CD4-positive, alpha-beta T cell treated with Interleukin-4 for 4 hours (primary cell): ENCODE measurements at regions not wholly inside any gene's neighbourhood (a gene's known extent, or its start where the extent isn't known, plus 50 kb on each side); places are given as distances from the start of the nearest gene placed in this dataset.

Experiments used
- DNase-seq: peaks from one replicate; pipeline ENCODE4 v3.0.0-alpha.2; 2020

DNA sequence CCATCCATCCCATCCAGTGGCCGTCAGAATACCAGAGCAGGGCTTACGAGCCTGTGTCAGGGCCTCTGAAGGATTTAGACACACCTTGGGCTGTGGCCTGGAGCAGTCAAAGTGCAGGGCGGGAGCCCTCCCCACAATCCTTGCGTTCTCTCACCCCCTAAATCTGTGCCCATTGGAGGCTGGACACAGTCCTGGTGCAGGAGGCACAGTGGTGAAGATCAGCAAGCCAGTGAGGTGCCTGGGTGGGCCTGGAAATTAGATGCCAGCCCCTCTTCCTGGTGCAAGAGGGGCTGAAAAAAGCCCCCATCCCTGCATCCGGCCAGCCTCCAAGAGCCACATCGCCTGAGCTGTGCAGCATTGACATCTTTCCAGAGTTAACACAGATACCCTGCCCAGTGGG, 1045.8 kb downstream of the TBC1D22A start:
- DNase-seq, result no peak

DNA sequence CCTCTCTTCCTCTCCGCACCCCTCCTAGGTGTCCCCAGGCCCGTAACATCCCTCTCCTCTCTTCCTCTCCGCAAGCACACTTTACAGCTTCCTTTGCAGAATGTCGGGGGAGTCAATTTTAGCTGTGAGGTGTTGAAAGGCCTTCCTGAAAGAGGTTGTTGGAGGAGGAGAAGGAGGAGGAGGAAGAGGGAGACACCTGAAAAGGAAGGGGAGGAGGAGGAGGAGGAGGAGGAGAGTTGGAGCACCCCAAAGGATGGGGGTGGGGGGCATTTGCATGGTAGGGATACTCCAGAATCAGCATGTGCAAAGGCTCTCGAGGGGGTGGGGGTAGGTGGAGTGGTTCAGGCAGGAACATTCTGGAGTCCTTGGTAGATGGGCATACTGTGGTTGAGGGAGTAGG, 1045.1 kb downstream of the TBC1D22A start:
- no peak for DNase-seq

DNA sequence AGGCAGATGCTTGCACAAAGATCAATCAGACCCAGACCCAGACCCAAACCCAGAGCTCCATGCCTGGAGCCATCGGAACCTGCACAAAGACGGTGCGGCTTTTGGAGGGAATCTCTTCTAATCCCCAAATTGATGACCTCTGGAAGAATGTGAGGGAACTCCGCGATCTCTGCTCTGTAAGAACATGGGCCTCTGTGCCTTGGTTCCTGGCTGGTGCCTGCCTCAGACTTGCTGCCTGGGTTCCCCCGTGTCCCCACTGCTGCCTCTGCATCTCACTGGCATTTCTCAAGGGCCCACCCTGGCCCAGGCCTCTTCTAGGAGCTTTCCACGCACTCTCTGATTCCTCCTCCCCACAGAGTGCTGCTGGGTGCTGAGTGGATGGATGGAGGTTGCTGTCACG, 1044.4 kb downstream of the TBC1D22A start:
- no peak for DNase-seq

DNA sequence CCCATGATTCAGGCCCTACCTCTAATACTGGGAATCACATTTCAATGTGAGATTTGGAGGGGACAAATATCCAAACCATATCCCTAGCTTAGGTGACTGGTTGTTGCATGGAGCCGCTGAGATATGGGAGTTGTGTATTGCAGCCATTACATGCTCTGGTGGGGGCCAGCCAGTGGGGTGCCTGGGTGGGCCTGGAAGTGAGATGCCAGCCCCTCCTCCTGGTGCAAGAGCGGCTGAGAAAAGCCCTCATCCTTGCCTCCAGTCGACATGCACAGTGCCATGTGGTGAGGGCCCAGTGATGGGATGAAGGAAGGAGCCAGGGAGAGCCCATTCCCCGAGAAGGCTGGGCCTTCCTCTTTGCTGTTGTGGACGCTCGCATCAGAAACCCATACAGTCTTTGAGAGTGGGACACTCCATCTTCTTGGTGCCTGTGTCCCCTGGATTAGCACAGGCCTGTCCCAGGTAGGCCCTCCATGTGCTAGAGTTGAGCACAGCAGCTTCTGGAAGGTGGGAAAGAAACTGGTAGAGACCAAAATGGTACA, 1043.0 kb downstream of the TBC1D22A start:
- no peak for DNase-seq

DNA sequence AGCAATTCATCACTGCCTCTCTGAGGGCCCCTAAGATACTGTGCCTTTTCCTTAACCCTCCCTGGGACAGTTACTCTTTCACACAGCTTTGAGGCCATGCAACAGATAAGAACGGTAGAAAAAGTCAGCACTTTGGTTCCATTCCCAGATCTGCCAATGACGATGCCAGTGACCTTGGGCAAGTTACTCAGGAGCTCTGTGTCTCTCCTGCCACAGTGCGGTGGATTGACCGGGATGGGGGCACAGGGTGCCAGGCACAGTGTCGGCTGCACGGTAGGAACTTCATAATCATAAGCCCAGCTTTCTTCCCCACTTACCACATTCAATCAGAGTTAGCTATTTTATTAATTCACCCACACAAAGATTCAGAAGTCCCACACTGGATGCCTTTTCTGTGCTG, 1041.8 kb downstream of the TBC1D22A start:
- no peak for DNase-seq

DNA sequence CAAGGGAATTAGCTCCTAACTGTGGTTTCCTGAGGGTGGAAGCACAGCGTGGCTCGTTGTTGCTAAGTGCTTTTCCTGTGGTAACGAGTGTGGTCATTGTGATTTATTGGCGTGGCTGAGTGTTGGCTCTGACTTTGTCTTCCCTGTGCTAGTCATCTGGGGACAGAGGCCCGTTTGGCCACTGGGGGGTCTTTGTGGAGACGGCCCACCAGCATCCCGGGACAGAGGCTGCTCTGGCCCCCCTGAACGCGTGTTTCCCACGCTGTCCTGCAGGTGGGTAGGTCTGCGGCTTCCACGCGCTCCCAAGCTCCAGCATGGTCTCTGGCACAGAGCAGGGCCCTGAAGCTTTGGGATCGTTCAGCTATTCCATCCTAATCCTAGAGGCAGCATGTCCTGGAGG, 1040.0 kb downstream of the TBC1D22A start:
- no peak for DNase-seq

DNA sequence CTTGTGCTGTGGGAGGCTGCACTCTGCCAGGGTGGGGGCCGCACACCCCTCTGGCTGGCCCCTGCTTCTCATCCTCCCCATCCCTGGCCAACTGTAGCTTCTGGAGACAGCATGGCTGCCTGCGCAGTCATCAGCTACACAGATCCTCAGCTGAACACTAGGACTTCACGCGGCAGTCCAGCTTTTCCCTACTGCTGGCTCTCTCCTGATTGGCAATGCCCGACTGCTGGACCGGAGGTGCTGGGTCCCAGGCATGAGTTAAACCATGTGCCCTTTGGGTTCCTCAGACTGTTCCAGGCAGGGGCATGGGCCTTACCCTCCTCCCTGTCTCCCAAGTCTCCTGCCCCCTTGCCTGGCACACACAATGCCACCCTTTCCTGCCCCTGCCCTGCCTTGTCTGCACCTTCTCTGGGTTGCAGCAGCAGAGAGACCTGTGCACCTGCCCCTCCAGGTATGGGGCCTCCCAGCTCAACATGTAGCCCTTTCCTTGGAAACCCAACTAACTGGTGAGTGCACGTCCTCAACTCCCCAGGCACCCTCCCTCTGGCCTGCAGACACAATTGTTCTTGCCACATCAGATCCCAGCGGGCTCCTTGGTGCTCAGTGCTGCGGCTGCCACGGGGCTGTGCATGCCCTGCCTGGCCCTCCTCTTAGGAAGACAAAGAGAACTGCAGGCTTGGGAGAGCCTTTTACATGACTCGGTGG, 1039.2 kb downstream of the TBC1D22A start:
- DNase-seq, result no peak

DNA sequence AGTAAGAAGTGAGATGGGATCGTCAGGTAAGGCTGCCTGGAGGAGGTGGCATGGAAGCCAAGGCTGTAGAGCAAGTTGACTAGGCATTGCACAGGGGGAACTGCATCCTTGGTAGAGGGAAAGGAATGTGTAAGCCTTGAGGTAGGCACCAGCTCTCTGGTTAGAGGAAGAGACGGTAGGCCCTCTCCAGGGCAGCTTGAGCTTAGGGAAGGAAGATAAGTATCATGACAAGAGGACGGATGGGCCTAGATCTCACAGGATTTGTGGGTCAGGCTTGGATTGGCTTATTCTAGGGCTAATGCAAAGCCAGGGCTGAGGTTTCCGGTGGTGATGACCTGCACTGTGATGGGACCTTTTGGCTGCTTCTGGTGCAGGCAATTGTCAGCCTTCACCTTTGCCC, 1035.8 kb downstream of the TBC1D22A start:
- DNase-seq, result no peak

DNA sequence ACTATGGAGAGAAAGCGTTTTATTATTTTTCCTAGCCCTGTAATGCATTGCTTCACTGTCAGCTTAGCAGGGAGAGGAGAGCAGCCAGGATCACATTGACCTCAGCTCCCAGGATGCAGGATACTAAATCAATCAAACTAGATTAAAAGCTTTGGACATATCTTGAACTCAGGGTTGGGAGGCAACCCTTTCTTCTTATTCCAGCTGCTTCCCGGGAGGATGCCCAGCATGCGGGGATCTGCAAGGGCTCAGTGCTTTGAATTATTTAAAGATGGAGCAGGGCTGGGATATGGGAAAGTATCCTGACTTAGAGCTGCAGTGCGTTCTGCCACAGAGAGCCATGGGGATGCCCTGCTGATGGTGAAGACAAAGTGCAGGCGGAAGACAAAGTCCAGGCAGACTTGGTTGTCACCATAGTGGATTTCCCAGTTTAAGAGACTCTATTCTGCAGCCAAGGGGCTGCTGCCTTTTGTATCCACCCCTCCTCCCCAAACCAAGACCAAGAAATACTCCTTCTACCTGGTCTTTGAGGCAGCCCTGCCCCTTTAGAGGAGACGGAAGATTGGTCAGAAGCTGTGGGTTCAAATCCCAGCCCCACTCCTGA, 1035.0 kb downstream of the TBC1D22A start:
- DNase-seq, result no peak

DNA sequence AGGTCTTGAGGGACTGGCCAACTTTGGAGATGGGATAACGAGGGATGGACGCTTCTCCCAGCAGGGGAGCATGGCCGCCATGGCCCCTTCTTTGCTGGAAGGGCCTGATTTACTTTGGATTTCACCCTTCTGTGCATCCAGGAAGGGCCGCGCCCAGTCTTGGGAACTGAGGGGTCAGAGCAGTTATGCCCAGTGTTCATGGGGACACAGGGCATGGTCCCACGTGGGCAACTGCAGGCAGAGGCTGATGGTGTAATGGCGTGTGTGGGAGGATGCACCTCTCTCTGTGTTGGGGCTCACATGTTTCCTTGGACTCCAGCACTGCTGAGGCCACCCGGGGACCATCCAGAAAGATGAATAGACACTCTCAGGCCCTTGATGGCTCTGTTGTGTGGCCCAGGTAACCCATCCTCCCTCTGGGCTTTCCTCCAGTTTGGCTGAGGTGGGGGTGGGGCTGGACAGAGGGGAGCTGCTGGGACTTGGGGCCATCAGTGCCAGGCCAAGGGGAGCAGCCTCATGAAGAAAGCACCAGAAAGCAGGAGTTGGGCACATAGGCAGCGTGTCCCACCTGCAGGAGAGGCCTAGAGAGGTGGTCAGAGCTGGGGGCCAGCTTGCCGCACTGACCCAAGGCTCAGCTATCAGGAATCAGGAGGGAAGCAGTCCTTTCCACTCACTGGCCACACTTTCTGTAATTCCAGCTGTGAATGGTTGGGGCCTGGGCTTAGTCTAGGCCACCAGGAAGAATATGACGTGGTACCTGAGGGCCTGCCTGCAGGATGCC, 1033.9 kb downstream of the TBC1D22A start:
- no peak for DNase-seq

DNA sequence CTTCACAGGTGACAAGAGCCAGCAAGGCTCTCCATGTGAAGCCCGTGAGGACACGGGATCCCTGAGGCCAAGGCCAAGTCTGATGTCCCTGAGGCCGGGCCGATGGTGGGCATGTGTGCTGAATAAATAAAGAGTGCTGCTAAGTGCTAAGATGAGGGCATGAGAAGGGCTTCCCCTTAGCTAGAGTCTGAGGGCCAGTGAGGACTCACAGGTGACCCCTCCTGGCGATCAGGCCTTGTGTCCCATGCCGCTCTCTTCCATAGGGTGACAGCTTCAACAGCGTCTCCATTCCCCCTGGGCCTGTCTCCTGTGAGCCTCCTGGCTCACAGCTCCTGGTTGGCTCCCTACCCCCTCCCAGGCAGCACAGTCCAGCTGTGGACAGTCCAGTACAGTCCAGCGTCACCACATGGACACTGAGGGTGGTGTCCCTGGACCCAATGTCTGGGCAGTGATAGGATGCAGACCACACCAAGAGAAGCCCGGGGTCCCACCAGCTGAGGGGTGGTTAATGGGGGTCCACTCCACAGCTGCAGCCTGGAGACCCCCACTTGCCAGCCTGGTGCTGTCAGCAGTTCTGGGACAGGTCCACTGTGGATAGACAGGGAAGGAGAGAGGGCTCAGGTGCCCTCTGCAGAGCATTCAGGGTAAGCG, 1033.2 kb downstream of the TBC1D22A start:
- no peak for DNase-seq

DNA sequence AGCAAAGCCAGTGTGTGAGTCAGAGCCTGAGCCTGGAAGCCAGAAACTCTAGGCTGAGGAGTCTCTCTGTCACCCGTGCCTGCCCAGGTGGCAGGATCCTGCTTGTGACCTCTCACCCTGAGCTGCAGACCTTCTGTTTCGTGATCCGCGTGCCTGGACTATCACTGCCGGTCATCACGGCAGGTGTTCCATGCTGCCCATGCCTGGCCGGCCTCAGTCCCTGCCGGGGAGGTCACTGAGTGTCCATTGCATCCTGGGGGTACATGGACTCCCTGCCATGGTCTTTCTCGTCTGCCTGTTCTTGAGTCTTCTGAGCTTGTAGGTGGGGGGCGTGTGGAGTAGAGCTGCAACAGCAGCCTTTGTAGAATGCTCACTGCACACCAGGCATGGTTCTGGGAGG, 1032.4 kb downstream of the TBC1D22A start:
- no peak for DNase-seq

DNA sequence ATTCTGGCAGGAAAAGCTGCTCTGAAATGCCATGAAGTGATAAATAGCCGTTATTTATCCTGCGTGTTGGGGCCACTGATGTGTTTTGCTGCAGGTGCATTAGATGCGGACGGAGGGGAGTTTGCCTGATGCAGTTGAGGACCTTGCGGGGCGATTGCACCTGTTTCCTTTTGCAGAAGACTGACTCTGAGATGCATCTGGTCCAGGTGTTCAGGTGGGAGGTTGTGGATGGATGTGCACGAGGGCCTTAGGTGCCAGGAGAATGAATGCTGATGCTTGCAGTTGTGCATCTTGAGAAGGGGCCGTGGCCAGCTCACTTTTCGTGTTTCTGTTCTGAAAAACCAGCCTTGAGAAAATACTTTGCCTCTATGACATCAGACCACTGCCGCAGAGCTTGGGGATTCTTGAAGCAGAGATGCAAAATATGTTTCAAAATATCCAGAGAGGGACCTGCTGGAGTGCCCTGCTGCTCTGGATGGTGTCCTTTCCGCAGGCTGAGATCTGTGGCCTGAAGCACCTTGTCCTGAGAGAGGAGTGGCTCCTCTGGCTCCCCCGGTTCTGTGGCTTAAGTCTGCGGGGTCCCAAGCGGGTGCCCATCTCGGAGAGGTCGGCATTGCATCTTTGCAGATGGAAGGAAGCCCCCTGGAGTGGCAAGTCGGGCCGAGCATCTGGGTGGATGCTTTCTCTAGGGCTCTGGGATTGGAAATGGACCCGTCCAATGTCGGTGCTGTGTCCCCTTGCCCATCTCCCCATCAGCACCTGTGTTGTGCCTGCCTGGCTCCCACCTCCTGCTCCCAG, 1031.1 kb downstream of the TBC1D22A start:
- DNase-seq, result no peak

DNA sequence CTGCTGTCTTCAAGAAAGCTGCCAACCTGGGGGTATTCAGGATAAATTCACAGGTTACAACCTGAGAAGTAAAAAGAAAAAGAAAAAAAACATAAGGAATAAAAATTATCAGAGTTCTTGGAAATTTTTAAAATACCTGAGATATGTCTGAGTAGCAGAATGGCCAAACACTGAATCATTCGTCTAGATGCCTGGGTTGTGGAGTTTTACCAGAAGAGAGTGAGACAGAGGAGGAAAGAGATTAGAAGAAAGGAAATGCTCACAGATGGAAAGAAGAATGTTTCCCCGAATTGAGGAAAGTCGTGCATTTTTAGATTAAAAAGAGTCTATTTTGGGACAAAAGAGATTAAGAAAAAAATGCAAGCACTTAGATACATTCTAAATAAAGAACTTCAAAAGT, 1026.7 kb downstream of the TBC1D22A start:
- no peak for DNase-seq

DNA sequence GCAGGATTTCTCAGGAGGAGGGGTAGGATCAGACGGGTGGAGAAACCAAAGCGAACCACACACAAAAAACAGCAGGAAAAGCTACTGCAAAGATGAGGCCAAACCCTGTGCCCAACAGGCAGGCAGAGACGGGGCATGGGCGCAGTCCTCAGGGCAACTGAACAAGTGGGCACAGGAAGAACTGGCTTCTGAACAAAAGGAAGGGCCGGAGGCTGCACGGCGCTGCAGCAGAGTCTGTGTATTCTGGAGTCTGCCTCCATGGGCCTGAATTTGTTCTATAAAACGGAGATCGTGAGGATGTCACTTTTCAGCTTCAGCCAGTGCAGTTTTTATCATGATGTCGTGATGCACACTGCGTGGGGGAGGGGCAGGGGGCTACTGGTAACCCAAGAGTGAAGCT, 1026.0 kb downstream of the TBC1D22A start:
- no peak for DNase-seq

DNA sequence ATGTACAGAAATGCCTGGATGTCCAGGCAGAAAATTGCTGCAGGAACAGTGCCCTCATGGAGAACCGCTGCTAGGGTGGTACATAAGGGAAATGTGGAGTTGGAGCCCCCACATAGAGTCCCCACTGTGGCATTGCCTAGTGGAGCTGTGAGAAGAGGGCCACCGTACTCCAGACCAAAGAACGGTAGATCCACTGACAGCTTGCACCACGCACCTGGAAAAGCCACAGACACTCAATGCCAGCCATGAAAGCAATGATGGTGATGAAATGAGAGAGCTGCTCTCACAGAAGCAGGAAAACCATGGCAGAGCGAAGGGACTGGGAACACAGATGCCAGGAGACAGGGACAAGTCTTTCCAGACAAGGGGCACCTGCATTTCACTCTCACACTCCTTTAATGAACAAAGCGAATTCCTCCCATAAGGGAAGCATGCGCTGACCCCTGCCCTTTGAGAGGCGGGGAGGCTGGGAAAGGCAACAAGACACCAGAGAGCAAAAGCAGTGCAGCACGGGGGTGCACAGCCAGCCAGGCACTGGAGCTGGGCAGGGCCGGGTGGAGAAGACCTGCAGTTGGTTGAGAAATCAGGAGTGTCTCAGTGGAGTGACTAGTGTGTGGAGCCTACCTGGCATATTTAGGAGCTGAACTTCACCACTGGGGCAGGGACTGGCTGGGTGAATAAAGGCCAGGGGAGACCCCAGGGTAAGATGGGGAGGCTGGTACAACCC, 1025.2 kb downstream of the TBC1D22A start:
- DNase-seq, result no peak

DNA sequence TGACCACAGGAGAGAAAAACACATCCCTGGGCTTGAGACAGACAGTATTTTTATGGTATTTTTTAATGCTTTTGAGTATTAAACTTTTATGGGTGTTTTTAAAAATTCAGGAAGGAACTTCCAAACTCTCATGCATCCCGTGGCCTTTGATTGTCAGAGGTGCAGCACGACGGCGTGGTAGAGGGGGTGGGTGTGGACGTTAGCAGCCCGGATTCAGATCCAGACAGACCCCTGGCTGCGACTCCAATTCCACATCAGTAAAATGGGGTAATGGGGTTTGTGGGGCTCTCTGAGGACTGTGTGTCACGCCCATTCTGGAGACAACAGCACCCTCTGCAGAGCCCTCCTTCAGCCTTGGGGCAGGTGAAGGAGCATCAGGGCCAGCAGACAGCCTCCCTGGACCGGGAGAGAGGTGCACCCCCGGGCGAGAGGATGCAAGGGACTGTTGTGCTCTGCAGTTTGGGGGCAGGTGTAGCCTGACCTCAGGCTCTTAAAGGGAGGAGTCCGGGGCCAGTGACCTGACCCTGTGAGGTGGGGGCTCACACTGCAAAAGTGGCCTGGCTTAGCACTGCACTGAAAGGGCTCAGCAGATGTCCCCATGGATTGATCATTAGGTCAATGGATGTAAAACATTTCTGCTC, 1024.3 kb downstream of the TBC1D22A start:
- no peak for DNase-seq

DNA sequence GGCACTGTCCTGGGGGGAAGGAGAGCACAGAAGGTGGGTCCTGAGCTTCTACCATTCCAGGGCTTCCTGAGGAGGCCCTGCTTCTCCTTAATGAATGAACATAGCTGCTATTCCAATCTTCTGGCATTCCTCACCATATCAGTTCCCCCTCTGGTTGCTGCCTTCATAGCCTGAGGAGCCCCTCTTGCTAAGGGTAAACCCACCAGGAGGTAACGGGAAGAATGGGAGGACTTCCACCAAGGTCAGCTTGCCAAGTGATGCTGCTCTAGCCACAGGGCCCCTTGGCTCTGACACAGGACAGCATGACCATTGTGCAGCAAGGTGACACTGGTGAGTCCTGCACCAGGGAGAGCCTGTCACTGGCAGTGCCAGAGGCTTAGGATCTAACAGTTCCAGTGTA, 1022.5 kb downstream of the TBC1D22A start:
- DNase-seq, result no peak

DNA sequence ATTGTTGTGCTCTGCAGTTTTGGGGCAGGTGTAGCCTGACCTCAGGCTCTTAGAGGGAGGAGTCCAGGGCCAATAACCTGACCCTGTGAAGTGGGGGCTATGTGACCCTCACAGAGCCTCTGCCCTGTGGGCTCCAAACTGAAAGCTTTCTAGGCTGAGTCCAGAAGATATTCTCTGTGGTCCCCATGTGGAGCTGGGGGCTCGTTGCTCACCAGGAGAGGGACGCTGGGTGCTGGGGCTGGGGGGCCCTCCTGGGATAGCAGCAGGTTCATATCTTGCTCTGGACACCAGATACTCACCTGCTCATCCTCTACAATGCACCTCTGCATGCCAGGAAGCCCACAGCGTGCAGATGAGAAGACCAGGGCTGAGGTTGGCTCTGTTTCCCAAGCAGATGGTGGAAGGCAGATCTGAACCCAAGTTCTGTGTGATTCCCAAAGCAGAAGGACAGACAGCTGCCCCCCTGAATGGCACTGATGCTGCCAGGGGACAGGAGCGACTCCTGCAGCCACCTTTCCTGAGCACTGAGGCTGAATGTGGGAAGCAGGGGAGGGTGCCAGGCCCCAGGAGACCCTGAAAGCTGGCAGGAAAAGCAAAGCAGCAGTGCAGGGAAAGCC, 1022.0 kb downstream of the TBC1D22A start:
- no peak for DNase-seq

DNA sequence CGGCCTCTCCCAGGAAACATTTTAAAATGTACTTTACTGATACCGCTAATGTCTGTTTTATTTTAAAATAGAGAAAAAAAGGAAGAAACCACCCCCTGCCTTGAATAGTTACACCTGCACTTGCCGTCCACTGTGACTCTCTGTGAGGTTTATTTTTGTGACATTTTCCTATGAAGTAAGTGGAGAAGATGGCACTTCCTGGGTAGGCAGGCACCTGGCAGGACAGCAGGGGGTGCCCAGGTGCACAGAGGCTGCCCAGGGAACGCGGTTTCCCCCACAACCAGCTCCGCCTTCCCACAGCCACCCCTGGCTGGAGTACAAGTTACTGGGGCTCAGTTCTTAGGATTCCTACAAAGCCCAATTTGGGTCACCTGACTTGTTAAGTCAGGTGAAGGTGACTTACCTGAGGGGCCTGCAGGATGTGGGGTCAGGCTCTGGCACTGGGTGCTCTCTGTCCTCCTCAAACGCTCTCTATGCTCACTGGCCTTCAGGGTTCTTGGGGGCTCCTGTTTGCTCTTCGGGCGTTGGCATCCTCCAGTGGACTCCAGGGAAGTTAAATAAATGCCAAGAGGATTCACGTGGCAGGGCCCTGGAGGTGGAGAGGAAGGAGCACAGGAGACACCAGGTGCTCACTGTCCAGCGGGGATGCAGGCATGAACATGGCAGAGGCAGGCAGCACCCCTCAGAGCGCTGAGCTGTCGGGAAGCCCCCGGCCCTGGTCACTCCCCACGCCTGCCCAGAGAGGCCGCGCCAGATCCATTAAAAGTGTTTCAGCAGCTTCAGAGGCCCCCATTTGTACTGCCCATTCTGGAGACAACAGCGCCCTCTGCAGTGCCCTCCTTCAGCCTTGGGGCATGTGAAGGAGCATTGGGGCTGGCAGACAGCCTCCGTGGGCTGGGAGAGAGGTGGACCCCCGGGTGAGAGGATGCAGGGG, 1021.2 kb downstream of the TBC1D22A start:
- DNase-seq, result no peak
